ENCODE measurements at regions not wholly inside any gene's neighbourhood (a gene's known extent, or its start where the extent isn't known, plus 50 kb on each side); places are given as distances from the start of the nearest gene placed in this dataset.
A peak's percentile ranks its signal among the peaks of the same experiment; 100 is the strongest.

DNA sequence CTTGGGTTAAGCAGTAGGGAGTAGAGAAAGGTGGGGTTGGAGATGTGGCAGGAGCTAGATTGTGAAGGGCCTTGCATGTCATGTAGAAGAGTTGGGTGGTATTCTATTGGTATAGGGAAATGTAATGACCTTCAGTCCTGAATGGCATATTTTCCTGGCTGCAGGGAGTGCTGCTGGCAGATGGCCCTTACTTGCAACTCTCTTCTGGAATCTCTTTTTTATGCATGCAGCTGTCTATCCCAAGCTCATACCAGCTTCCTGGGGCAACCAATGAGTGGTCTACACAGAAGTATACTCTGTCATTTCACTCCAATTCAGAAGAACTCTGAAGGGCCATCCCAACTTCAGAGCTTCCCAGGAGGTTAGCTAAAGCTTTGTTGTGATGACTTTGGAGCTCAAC lies 144.7 kb upstream of the ANKRD28 start:
- Mint-ChIP-seq H3K4me3 (no peak overlapping the region), H3K36me3 (no peaks in the 10 kb centered on the region), H3K4me1 (ENCODE audit: unreplicated experiment) (no peaks in the 10 kb centered on the region)

DNA sequence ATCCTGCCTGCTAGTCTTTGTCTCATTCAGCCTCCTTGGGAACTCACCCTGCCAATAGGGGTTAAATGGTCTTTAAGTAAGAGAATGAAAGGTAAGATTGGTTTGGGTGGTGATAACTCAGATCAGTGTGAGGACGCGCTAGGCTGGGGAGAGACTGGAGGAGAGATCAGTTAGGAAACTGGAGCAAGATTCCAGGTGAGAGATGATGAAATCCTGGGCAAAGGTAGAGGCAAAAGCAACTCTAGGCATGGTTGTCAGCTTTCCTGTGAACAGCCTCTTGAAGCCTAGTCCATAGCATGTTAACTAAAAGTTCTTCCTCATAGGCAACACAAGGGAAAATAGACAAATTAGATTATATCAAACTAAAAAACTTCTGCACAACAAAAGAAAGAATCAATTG lies 145.2 kb upstream of the ANKRD28 start:
- no peak for DNase-seq (ENCODE audit: extremely low spot score, unreplicated experiment)
- TF ChIP-seq, protein P1, sequence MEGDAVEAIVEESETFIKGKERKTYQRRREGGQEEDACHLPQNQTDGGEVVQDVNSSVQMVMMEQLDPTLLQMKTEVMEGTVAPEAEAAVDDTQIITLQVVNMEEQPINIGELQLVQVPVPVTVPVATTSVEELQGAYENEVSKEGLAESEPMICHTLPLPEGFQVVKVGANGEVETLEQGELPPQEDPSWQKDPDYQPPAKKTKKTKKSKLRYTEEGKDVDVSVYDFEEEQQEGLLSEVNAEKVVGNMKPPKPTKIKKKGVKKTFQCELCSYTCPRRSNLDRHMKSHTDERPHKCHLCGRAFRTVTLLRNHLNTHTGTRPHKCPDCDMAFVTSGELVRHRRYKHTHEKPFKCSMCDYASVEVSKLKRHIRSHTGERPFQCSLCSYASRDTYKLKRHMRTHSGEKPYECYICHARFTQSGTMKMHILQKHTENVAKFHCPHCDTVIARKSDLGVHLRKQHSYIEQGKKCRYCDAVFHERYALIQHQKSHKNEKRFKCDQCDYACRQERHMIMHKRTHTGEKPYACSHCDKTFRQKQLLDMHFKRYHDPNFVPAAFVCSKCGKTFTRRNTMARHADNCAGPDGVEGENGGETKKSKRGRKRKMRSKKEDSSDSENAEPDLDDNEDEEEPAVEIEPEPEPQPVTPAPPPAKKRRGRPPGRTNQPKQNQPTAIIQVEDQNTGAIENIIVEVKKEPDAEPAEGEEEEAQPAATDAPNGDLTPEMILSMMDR (conservative IDR thresholded peaks at IDR 0.05) = no peak

More for the DNA sequence above, 144.7 kb upstream of the ANKRD28 start:
- DNase-seq (ENCODE audit: extremely low spot score, unreplicated experiment) = no peak
- Mint-ChIP-seq H3K27ac (no peak overlapping the region), H3K9me3 (peaks cover 10% of the 10 kb centered on the region), H3K27me3 (no peaks in the 10 kb centered on the region)
- TF ChIP-seq, protein P1 (conservative IDR thresholded peaks at IDR 0.05) = no peak

DNA sequence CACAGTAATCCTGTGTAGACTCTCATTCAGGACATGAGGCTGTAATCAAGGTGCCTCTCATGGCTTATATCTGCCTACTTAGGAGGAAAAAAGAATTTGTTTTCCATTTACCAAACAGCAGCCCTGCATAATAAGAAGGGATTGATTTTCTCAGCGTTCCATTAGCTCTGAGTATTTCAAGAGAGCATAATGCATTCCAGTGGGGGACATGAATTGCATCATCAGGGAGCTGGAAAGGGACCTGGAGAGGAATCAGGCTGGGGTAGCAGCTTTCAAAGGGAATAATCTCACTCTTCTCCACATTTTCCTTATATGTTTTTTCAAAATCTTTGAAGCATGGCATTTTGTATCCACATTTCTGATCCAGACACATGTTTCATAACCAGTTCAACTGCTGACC lies 150.6 kb upstream of the ANKRD28 start:
- Mint-ChIP-seq H3K27me3 (no peaks in the 10 kb centered on the region), H3K36me3 (no peaks in the 10 kb centered on the region), H3K4me3 (no peak overlapping the region), H3K4me1 (ENCODE audit: unreplicated experiment) (no peaks in the 10 kb centered on the region), H3K27ac (no peak overlapping the region), H3K9me3 (peaks cover 10% of the 10 kb centered on the region)
- TF ChIP-seq, protein P1 (conservative IDR thresholded peaks at IDR 0.05) = no peak
- no peak for DNase-seq (ENCODE audit: extremely low spot score, unreplicated experiment)

More for the DNA sequence above, 145.2 kb upstream of the ANKRD28 start:
- Mint-ChIP-seq H3K9me3 (peaks cover 10% of the 10 kb centered on the region), H3K36me3 (no peaks in the 10 kb centered on the region), H3K27me3 (no peaks in the 10 kb centered on the region), H3K4me3 (no peak overlapping the region), H3K27ac (no peak overlapping the region), H3K4me1 (ENCODE audit: unreplicated experiment) (no peaks in the 10 kb centered on the region)

DNA sequence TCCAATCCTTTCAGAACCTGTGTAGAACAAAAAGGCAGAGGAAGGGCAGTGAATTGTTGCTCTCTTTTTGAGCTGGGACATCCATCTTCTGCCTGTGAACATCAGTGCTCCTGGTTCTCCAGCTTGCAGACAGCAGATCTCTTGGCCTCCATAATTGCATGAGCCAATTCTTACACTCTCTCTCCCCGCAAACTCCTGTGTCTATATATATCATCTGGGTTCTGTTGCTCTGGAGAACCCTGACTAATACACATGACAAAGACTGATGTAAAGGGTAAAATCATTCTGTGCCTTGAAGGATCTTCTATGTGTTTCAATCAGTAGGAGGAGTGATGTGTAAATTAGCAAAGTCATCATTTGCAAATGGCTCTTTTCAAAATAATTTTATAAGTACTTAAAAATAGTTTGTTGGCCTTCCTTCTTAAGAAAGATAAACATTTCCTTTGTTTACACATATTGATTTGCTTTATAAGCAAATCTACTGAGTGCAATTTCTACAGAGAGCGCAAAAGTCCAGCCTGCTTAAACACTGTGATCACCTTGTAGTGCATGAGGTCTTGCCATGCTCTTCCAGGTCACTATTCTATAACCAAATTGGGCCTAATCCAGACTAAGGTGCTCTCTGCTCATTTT lies 154.9 kb upstream of the ANKRD28 start:
- no peaks in the 10 kb centered on the region for H3K27me3 Mint-ChIP-seq
- no peak overlapping the region for H3K4me3 Mint-ChIP-seq
- H3K27ac Mint-ChIP-seq = no peak overlapping the region
- peaks cover 5% of the 10 kb centered on the region for H3K4me1 Mint-ChIP-seq (ENCODE audit: unreplicated experiment)
- H3K36me3 Mint-ChIP-seq = no peaks in the 10 kb centered on the region
- no peak for DNase-seq (ENCODE audit: extremely low spot score, unreplicated experiment)
- H3K9me3 Mint-ChIP-seq = no peaks in the 10 kb centered on the region
- TF ChIP-seq, protein P1 (conservative IDR thresholded peaks at IDR 0.05) = no peak

DNA sequence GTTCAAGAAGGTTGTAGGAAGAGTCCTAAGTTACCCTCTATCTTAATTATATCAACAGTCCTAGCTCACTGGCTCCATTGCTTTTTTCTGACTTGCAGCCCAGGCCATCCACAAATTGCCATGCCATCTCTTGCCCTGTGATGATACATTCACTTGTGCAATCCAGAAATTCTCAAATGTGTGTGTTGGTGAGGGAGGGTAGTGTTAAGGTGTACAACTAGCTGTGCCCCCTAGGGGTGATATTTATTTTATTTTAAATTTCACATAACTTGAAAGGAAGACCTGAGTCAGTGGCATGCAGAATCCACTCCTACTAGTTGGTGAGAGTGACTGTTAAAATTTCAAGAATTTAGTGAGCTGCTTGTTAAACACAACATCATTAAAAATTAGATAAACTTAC lies 156.1 kb upstream of the ANKRD28 start:
- H3K4me3 Mint-ChIP-seq = no peak overlapping the region
- no peaks in the 10 kb centered on the region for H3K9me3 Mint-ChIP-seq
- DNase-seq (ENCODE audit: extremely low spot score, unreplicated experiment) = no peak

More for the DNA sequence above, 156.1 kb upstream of the ANKRD28 start:
- no peaks in the 10 kb centered on the region for H3K27me3 Mint-ChIP-seq
- peaks cover 5% of the 10 kb centered on the region for H3K4me1 Mint-ChIP-seq (ENCODE audit: unreplicated experiment)
- TF ChIP-seq, protein P1 (conservative IDR thresholded peaks at IDR 0.05) = peak; percentile 50
- no peaks in the 10 kb centered on the region for H3K36me3 Mint-ChIP-seq
- H3K27ac Mint-ChIP-seq = no peak overlapping the region
